CD1c-positive myeloid dendritic cell (primary cell): ENCODE measurements at regions not wholly inside any gene's neighbourhood (a gene's known extent, or its start where the extent isn't known, plus 50 kb on each side); places are given as distances from the start of the nearest gene placed in this dataset.
"Not testable (repeated sequence)": the region's sequence is repeated elsewhere in the genome, so short reads cannot be mapped to it uniquely, and the experiment has no call there.

Experiments
- DNase-seq: peaks from one replicate; pipeline ENCODE4 v3.0.0-alpha.2; 2016; ENCODE audit errors: extremely low spot score

DNA sequence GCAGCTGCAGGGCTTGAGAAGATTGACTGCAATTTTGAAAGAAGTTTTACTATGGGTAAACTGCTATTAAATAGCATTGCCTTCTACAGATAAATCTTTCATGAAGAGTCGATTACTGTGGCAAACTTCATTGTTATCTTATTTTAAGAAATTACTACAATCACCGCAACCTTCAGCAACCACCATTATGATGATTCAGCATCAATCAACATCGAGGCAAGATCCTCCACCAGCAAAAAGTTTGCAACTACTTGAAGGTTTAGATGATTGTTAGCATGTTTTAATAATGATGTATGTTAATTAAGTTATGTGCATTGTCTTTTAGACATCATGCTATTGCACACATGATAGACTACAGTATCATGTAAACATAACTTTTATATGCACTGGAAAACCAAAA, 1511.0 kb downstream of the FSTL5 start:
- no peak for DNase-seq

GRCh38 chr4:160675550-160675949, 1488.2 kb downstream of the FSTL5 start:
- no peak for DNase-seq

DNA sequence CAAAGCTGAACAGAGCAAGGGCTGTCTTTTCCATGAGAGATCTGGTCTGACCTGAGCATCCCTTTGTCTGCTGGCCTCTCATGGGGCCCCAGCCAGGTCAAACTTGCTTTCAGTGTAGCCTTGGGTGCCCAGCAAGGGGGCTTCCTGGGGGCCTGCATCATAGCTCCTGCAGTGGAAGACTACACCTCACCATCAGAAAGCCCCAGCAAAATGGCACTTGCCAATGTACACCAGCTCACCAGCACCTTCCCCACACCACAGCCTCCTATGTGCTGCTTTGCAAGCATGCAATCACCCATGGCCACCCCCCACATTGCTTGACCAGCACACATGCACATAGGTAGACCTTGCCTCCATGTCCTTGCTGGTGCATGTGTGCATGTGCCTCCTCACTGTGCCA, 1478.1 kb downstream of the FSTL5 start:
- no peak for DNase-seq

GRCh38 chr4:160701671-160702070, 1462.1 kb downstream of the FSTL5 start:
- DNase-seq: no peak

DNA sequence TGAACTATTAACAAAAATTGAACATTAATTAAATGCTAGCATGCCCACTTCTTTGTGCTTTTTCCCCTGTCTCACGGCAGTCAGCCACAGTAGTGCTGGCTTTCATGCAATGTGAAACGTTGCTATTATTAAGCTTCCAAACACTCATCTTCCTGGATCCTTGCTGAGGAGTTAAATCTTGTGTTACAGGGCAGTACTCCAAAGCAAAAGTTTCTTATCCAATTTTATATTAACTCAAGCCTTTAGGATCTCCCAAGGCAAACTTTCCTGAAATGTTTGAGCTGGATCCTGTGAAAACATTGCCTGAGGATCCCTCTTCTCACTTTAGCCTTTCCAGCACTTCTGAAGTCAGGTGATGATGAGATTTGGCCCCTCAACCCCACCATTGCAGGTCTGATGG, 1454.8 kb downstream of the FSTL5 start:
- no peak for DNase-seq

DNA sequence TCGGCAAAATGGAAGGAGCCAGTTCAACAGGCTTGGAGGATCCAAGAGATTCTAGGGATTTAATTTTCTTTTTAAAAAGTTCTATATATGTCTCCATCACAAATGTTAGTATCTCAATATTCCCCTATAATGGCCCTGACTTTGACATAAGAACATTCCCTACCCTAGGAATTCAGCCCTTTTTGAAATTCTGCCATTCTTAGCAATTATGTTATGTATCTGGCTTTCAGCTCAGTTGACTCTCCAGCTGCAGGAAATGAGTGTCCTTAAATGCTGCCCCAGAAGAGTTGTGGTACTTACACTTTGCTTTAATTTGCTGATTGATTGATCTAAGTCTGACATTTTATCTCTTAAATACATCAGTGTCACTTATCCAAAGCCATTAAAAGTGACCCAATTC, 1454.3 kb downstream of the FSTL5 start:
- no peak for DNase-seq

DNA sequence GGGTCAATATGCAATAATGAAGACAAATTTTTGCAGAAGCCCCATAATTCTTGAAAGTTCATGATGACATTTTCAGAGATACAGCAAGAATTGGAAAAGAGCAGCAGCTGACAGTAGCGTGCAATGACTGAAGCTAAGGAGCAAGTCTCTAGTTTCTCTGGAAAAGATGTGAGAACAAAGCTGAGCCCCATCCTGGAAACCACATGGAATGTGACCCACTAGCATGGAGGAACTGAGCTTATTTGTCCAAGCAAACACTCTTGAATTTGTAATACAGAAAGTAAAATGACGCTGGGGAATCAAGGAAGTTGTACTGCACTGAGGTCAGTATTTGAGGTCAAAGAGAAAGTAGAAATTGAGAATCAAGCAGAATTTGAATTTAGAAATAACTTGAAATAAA, 1447.2 kb downstream of the FSTL5 start:
- DNase-seq: no peak

- DNase-seq: no peak
Measured at GRCh38 chr4:160717848-160718247, 1446.0 kb downstream of the FSTL5 start.

DNA sequence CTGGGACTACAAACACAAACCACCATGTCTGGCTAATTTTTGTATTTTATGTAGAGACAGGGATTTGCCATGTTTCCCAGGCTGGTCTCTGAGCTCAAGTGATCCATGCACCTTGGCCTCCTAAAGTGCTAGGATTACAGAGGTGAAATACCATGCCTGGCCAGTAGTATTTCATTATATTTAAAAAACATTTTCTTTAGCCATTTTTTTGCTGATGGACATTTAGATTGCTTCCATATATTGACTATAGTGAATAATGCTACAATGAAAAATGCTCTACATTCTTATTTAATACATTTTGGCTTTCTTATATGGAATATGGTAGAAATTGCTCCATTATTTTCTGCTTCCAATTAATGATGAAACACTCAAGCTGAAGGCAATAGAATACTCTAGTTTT, 1439.7 kb downstream of the FSTL5 start:
- DNase-seq: no peak

DNA sequence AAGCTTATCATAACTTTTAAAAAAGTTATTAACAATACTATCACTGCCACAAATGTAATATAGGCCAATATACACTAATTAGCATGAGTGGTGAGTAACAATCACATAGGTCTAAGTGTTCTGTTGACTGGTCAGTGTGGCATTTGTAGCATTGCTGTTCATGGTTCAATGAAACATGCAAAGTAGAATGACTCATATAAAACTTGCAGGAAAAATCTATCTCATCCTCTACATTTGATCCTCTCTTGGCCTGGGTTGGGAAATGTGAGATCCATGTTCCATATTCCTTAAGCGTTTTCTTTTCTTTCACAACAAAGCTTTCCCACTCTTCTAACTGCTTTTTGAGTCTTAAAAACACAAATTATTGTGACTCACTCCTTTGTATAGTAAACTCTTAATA, 1418.7 kb downstream of the FSTL5 start:
- DNase-seq: no peak

DNA sequence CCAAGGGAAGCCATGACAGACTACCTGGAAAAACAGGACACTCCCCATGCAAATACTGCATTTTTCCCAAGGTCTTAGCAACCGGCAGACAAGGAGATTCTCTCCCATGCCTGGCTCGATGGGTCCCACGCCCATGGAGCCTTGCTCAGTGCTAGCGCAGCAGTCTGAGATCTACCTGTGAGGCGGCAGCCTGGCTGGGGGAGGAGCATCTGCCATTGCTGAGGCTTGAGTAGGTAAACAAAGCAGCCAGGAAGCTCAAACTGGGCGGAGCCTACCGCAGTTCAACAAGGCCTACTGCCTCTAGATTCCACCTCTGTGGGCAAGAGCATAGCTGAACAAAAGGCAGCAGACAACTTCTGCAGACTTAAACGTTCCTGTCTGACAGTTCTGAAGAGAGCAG, 1417.2 kb downstream of the FSTL5 start:
- DNase-seq: not testable (repeated sequence)

GRCh38 chr4:160772668-160773067, 1391.1 kb downstream of the FSTL5 start:
- DNase-seq: no peak

GRCh38 chr4:160795216-160795615, 1368.6 kb downstream of the FSTL5 start:
- DNase-seq: no peak

DNA sequence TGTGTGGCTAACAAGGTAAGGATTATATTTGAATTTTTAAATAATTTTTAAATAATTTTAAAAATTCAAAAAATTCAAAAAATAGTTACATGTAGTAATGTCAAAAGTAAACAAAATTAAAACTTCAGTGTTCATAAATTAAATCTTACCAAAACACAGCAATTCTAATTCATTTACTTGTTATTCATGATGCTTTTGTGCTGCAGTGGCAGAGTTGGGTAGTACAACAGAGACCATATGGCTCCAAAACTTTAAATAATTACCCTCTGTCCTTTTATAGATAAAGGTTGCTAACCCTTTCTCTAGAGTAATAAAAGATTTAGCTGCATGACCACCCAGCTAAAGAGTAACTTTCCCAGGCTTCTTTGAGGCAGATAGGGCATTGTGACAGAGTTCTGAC, 1355.6 kb downstream of the FSTL5 start:
- DNase-seq: no peak

DNA sequence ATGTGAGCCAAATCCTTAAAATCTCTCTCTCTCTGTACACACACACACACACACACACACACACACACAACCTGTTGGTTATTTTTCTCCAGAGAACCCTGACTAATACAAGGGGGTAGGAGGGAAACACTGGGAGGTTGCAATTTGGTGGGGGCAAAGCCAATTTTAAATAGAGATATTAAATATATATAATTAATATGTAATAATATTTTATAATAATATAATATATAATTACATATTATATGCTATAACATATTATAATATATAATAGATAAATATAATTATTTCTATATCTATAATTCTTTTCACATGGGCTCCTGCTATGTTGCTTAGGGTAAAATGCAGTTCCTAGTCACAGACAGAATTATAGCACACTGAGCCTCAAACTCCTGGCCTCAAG, 1354.2 kb downstream of the FSTL5 start:
- no peak for DNase-seq

GRCh38 chr4:160810424-160810823, 1353.4 kb downstream of the FSTL5 start:
- DNase-seq: no peak

DNA sequence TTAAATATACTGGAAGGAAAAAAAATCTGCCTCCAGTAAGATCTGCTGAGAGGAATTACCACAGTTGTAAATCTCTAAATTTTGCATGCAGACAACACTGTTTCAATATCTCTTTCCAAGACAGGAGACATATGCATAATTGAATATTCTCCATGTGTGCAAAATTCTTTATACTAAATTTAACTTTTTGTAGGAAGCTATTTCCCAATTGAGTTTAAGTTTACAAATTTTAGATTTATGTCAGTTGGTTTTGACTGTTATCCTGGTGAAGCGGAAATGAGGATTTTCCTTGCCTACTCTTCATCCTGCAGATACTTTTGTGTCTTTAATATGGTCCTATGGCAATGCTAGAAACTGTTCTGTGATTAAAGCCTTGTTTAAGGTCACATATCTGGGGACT, 1352.9 kb downstream of the FSTL5 start:
- no peak for DNase-seq

DNA sequence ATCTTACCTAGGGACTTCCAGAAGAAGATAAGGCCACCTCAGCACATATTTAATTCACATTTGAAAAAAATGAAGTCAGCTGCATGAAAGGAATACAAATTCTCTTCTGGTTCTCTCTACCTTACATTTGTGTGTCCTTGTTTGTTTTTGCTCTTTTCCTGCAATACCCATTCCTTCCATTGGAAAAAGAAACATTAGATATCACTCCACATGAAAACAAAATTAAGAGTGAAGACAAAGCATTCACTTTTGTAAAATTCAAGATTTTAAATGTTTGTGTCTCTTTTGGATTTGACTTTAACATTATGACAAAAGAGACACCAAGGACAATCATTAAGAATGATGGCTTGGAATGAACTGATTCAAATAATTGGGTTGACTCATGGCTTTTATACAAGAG, 1351.8 kb downstream of the FSTL5 start:
- DNase-seq: no peak

GRCh38 chr4:160814726-160815125, 1349.1 kb downstream of the FSTL5 start:
- no peak for DNase-seq

DNA sequence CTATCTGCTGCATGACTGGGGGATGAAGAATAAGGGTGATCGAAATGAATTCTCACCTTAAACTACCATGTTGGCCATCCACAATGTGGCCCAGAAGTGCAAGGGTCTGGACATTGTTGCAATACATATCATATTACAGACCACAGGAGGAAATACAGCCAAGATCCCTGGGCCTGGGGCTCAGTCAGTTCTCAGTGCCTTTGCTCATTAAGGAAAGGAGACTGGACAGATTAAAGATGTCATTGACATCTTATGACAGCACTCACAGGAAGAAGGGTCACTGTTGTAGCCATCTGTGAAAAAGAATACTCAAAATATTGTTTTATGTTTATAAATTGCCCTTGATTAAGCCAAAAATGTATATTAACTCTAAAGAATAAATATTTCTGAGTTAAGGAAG, 1345.2 kb downstream of the FSTL5 start:
- DNase-seq: no peak

GRCh38 chr4:160819791-160820190, 1344.0 kb downstream of the FSTL5 start:
- no peak for DNase-seq

- DNase-seq: no peak
Measured at GRCh38 chr4:160824481-160824880, 1339.3 kb downstream of the FSTL5 start.

GRCh38 chr4:160825644-160826338, 1338.0 kb downstream of the FSTL5 start:
- no peak for DNase-seq

DNA sequence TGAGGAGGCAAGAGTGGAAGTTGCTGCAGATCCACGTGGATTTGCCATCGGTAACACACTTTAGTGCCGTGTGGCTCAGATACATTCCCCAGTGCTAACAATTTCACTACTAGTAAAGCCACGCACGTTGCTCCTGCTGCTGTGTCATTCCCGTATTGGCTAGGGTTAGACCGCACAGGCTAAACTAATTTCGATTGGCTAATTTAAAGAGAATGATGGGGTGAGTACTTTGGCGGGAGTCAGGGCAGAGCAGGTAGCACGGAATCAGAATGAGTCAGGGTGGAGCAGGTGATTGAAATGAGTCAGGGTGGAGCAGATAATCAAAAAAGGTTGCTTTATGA, 1337.5 kb downstream of the FSTL5 start:
- no peak for DNase-seq
